HCT116 (cell line): ENCODE measurements at regions not wholly inside any gene's neighbourhood (a gene's known extent, or its start where the extent isn't known, plus 50 kb on each side); places are given as distances from the start of the nearest gene placed in this dataset.

Source experiments
- ATAC-seq: fragments of 200-7000 bp; cut with Tn5 transposase; 2 replicates; pipeline ENCODE4 v1.9.1; 2020; ENCODE audit warnings: mild to moderate bottlenecking, moderate library complexity
- BruUV-seq: library from RNA; stranded (reverse); fragments of 400-500 nt; replicated peaks from 2 replicates; lab custom pipeline; 2021; lab: Mats Ljungman, UMichigan
- CTCF ChIA-PET: fragments of 300-600 bp; sonication (Branson Sonifier 250); formaldehyde crosslinking; loops from one replicate; lab custom pipeline; 2021; ENCODE audit warnings: antibody characterized with exemption; lab: Charles Lee
- POLR2A ChIA-PET: fragments of 300-600, 350-600 bp; sonication (Branson Sonifier 250); formaldehyde crosslinking; loops from one replicate; lab custom pipeline; 2021; ENCODE audit warnings: antibody characterized with exemption; lab: Charles Lee
- RAD21 ChIA-PET, 2 experiments: fragments of 300-600 bp; sonication (Branson Sonifier 250); formaldehyde crosslinking; loops; one replicate each; lab custom pipeline; 2023; ENCODE audit warnings: low total read pairs in 2 of 2; ENCODE audit not compliant: uncharacterized antibody in 2 of 2, unreplicated experiment in 2 of 2, low non-redundant PET in 1 of 2; lab: Charles Lee
- DNase-seq: peaks from one replicate; pipeline ENCODE4 v3.0.0-alpha.2; 2010; ENCODE audit warnings: low read depth, low spot score
- H2AFZ ChIP-seq: fragments of 200-600 bp; shearing (Covaris generic), sonication (generic); 2 replicates; pipeline ENCODE4 v1.6.1; 2017; ENCODE audit warnings: low read depth, mixed run types, mixed read lengths, antibody characterized with exemption, low read length; ENCODE audit not compliant: poor library complexity, severe bottlenecking
- H3K27ac ChIP-seq: 2 replicates; pipeline ENCODE4 v1.5.1; 2012; ENCODE audit warnings: low read depth, low read length
- H3K27me3 ChIP-seq: fragments of 200-600 bp; sonication (generic); 2 replicates; pipeline ENCODE4 v1.6.1; 2016; ENCODE audit warnings: mixed run types, low read length, mixed read lengths; ENCODE audit not compliant: insufficient read depth
- H3K36me3 ChIP-seq, 2 experiments: fragments of 200-500 bp in 1 of 2; fragments of 200-600 bp in 1 of 2; sonication (Bioruptor generic) in 1 of 2; sonication (generic) in 1 of 2; 2 replicates each; pipeline versions ENCODE4 v1.5.1 to v1.6.1; 2014 to 2016; ENCODE audit warnings: low read length in 2 of 2, inconsistent platforms in 1 of 2, mixed read lengths in 1 of 2, mixed run types in 1 of 2; ENCODE audit not compliant: insufficient read depth in 2 of 2, control insufficient read depth in 1 of 2
- H3K4me1 ChIP-seq, 2 experiments: fragments of 200-600 bp in 1 of 2; sonication (generic) in 1 of 2; 2 replicates each; pipeline versions ENCODE4 v1.5.1 to v1.6.1; 2012 to 2017; ENCODE audit warnings: low read length in 2 of 2, inconsistent platforms in 1 of 2, mild to moderate bottlenecking in 1 of 2, mixed read lengths in 1 of 2, mixed run types in 1 of 2, moderate library complexity in 1 of 2; ENCODE audit not compliant: insufficient read depth in 2 of 2, control insufficient read depth in 1 of 2
- H3K4me2 ChIP-seq: fragments of 200-600 bp; sonication (generic); 2 replicates; pipeline ENCODE4 v1.6.1; 2017; ENCODE audit warnings: mixed run types, low read length, mixed read lengths
- H3K4me3 ChIP-seq, 2 experiments: fragments of 200-600 bp in 1 of 2; sonication (generic) in 1 of 2; replicated peaks in 1 of 2; 2 replicates each; pipeline ENCODE4 v1.5.1; 2011 to 2016; ENCODE audit warnings: low read length in 2 of 2, control low read depth in 1 of 2, low read depth in 1 of 2, mild to moderate bottlenecking in 1 of 2, mixed read lengths in 1 of 2, mixed run types in 1 of 2
- H3K79me2 ChIP-seq: fragments of 200-600 bp; sonication (generic); 2 replicates; pipeline ENCODE4 v1.6.1; 2017; ENCODE audit warnings: mild to moderate bottlenecking, mixed run types, low read length, moderate library complexity, mixed read lengths; ENCODE audit not compliant: insufficient read depth
- H3K9ac ChIP-seq: fragments of 200-600 bp; sonication (generic); 2 replicates; pipeline ENCODE4 v1.6.1; 2016; ENCODE audit warnings: low read length, mixed read lengths
- H3K9me2 ChIP-seq: fragments of 200-600 bp; sonication (generic), shearing (Covaris generic); 2 replicates; pipeline ENCODE4 v1.6.1; 2017; ENCODE audit warnings: mixed run types, mild to moderate bottlenecking, moderate library complexity; ENCODE audit not compliant: insufficient read depth
- H3K9me3 ChIP-seq, 2 experiments: fragments of 200-500 bp in 1 of 2; fragments of 200-600 bp in 1 of 2; sonication (Bioruptor generic) in 1 of 2; sonication (generic) in 1 of 2; 2 replicates each; pipeline ENCODE4 v1.6.1; 2014 to 2017; ENCODE audit warnings: low read length in 2 of 2, mixed read lengths in 2 of 2, inconsistent platforms in 1 of 2, low read depth in 1 of 2, mild to moderate bottlenecking in 1 of 2, mixed run types in 1 of 2, moderate library complexity in 1 of 2; ENCODE audit not compliant: control insufficient read depth in 1 of 2, insufficient read depth in 1 of 2
- H4K20me1 ChIP-seq: fragments of 200-600 bp; sonication (generic), shearing (Covaris generic); 2 replicates; pipeline ENCODE4 v1.6.1; 2017; ENCODE audit warnings: mixed run types, mild to moderate bottlenecking, moderate library complexity; ENCODE audit not compliant: insufficient read depth
- CBX3 ChIP-seq: IDR thresholded peaks from 2 replicates; pipeline ENCODE4 v1.6.1; 2012; ENCODE audit warnings: low read depth
- CEBPB ChIP-seq: IDR thresholded peaks from 2 replicates; pipeline ENCODE4 v1.6.1; 2012; ENCODE audit warnings: low read depth
- CTCF ChIP-seq, 3 experiments: fragments of 200-600 bp in 1 of 3; sonication (generic) in 1 of 3; IDR thresholded peaks in 2 of 3; conservative IDR thresholded peaks in 1 of 3; 2 replicates each; pipeline ENCODE4 v1.5.1; 2012 to 2017; ENCODE audit warnings: low read depth in 2 of 3, low read length in 2 of 3, antibody characterized with exemption in 1 of 3, borderline replicate concordance in 1 of 3, control low read depth in 1 of 3, mild to moderate bottlenecking in 1 of 3, mixed read lengths in 1 of 3, mixed run types in 1 of 3, moderate library complexity in 1 of 3; ENCODE audit not compliant: insufficient read depth in 1 of 3
- EGR1 ChIP-seq: IDR thresholded peaks from 2 replicates; pipeline ENCODE4 v1.6.1; 2012; ENCODE audit warnings: low read depth
- ELF1 ChIP-seq: IDR thresholded peaks from 2 replicates; pipeline ENCODE4 v1.6.1; 2012; ENCODE audit warnings: low read depth, borderline replicate concordance
- EZH2 ChIP-seq: fragments of 200-600 bp; sonication (generic); IDR thresholded peaks from 2 replicates; pipeline ENCODE4 v1.6.1; 2017; ENCODE audit warnings: antibody characterized with exemption, mixed run types
- EZH2phosphoT487 ChIP-seq: fragments of 200-600 bp; IDR thresholded peaks from 2 replicates; pipeline ENCODE4 v1.6.1; 2018; ENCODE audit warnings: antibody characterized with exemption, borderline replicate concordance
- JUND ChIP-seq: IDR thresholded peaks from 2 replicates; pipeline ENCODE4 v1.6.1; 2012
- MAX ChIP-seq: IDR thresholded peaks from 2 replicates; pipeline ENCODE4 v1.6.1; 2012
- POLR2A ChIP-seq: IDR thresholded peaks from 2 replicates; pipeline ENCODE4 v1.7.0; 2011; ENCODE audit warnings: borderline replicate concordance; ENCODE audit not compliant: insufficient read depth, insufficient read length; ENCODE audit errors: extremely low read depth
- SP1 ChIP-seq: IDR thresholded peaks from 2 replicates; pipeline ENCODE4 v1.6.1; 2012; ENCODE audit warnings: low read depth
- SRF ChIP-seq: IDR thresholded peaks from 2 replicates; pipeline ENCODE4 v1.6.1; 2012; ENCODE audit warnings: low read depth
- YY1 ChIP-seq: IDR thresholded peaks from 2 replicates; pipeline ENCODE4 v1.6.1; 2011; ENCODE audit warnings: low read length, low read depth, moderate library complexity, mild to moderate bottlenecking; ENCODE audit not compliant: insufficient replicate concordance; ENCODE audit errors: extremely low read depth
- ZNF274 ChIP-seq: fragments of 200-500 bp; sonication (Bioruptor generic); IDR thresholded peaks from 2 replicates; pipeline ENCODE4 v1.6.1; 2014; ENCODE audit warnings: mild to moderate bottlenecking, low read depth, low read length, inconsistent platforms
- intact Hi-C: fragments of 100-400 bp; cut with micrococcal nuclease; formaldehyde crosslinking; loops from 2 replicates; pipeline ENCODE4 v1.10.0; 2022
- TF ChIP-seq, protein P1 (sequence below): IDR thresholded peaks from 2 replicates; pipeline ENCODE4 v1.6.1; 2012
- TF ChIP-seq, protein P2 (sequence below): IDR thresholded peaks from 2 replicates; pipeline ENCODE4 v1.6.1; 2011; ENCODE audit warnings: mild to moderate bottlenecking, low read length, moderate library complexity; ENCODE audit not compliant: insufficient replicate concordance; ENCODE audit errors: extremely low read depth

DNA sequence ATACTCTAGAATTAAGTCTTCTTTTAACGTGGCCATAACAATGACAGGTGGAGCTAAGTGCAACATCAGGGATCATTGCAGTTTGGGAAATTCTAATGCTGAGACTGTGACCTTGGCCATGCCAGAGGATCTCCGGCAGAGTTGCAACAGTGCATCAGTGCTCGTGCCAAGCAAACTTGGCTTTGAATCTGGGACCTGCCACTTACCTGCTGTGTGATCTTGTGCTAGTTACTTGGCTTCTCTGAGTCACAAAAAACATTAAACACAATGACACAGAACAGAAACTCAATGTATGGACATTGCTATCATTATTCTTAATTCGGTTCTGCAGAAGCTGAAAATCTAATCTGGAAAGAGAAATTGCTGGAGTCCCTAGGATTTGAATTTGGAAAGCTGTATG lies 435.5 kb upstream of the CCL2 start:
- no peaks in the 10 kb centered on the region for H3K79me2 ChIP-seq
- TF ChIP-seq CBX3, result no peak
- no peak for TF ChIP-seq EZH2phosphoT487
- TF ChIP-seq ZNF274, result no peak
- TF ChIP-seq, protein P1, sequence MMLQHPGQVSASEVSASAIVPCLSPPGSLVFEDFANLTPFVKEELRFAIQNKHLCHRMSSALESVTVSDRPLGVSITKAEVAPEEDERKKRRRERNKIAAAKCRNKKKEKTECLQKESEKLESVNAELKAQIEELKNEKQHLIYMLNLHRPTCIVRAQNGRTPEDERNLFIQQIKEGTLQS, result no peak
- no peak for TF ChIP-seq MAX
- no peak for TF ChIP-seq EZH2
- no peak for TF ChIP-seq EGR1
- no peak overlapping the region for H3K27ac ChIP-seq
- no peaks in the 10 kb centered on the region for H4K20me1 ChIP-seq
- H3K9me2 ChIP-seq, result no peaks in the 10 kb centered on the region
- DNase-seq (no peak), ATAC-seq (no peak)
- H3K9me3 ChIP-seq, result peaks cover 0 to 3% of the 10 kb centered on the region in 2 experiments; a peak in 1 of 4 replicates
- H3K27me3 ChIP-seq, result no peaks in the 10 kb centered on the region
- intact Hi-C loops, result no loop called here
- no peak overlapping the region for H3K4me2 ChIP-seq
- BruUV-seq, result no TSS peak
- no peak overlapping the region for H2AFZ ChIP-seq
- H3K36me3 ChIP-seq, result no peaks in the 10 kb centered on the region
- RAD21 ChIA-PET, result no interaction called here
- no peaks in the 10 kb centered on the region for H3K4me1 ChIP-seq
- H3K9ac ChIP-seq, result no peak overlapping the region
- no peak overlapping the region for H3K4me3 ChIP-seq
- POLR2A ChIA-PET, result no interaction called here
- CTCF ChIA-PET, result no interaction called here

DNA sequence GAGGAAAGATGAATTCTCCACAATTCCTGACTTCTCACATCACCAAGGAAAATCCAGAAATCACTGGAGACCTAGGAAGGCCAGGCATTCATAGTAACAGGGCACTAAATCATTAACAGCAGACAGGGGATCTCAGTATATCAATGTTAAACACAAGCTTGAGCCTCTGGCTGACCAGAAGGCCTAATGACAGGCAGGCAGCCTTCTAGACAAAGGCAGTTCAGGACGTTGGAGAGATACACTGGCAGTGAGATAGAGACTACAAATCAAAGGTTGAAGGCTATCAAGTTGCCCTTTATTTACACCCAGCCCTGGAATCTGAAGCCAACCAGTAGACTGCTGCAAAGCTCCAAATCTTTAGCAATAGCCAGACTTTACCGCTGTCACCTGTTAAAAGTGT lies 422.8 kb upstream of the CCL2 start:
- H3K27me3 ChIP-seq, result no peaks in the 10 kb centered on the region
- peaks cover 0 to 9% of the 10 kb centered on the region in 2 experiments; a peak in 1 of 4 replicates for H3K9me3 ChIP-seq
- CTCF ChIA-PET, result no interaction called here
- intact Hi-C loops, result no loop called here
- H4K20me1 ChIP-seq, result no peaks in the 10 kb centered on the region
- H3K36me3 ChIP-seq, result no peaks in the 10 kb centered on the region
- no peak overlapping the region for H3K4me3 ChIP-seq
- DNase-seq (no peak), ATAC-seq (no peak)
- no peaks in the 10 kb centered on the region for H3K79me2 ChIP-seq
- RAD21 ChIA-PET, result no interaction called here
- BruUV-seq, result no TSS peak
- TF ChIP-seq, protein P2, sequence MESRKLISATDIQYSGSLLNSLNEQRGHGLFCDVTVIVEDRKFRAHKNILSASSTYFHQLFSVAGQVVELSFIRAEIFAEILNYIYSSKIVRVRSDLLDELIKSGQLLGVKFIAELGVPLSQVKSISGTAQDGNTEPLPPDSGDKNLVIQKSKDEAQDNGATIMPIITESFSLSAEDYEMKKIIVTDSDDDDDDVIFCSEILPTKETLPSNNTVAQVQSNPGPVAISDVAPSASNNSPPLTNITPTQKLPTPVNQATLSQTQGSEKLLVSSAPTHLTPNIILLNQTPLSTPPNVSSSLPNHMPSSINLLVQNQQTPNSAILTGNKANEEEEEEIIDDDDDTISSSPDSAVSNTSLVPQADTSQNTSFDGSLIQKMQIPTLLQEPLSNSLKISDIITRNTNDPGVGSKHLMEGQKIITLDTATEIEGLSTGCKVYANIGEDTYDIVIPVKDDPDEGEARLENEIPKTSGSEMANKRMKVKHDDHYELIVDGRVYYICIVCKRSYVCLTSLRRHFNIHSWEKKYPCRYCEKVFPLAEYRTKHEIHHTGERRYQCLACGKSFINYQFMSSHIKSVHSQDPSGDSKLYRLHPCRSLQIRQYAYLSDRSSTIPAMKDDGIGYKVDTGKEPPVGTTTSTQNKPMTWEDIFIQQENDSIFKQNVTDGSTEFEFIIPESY, result no peak
- TF ChIP-seq SRF (no peak), ZNF274 (no peak), EZH2 (no peak), EZH2phosphoT487 (no peak), EGR1 (no peak), YY1 (no peak), POLR2A (no peak), ELF1 (no peak), CTCF (IDR thresholded peaks at IDR 0.05 in 2 of 3, conservative IDR thresholded peaks at IDR 0.05 in 1 of 3; ENCODE audit: borderline replicate concordance in 1 of 3, insufficient read depth in 1 of 3, low read depth in 2 of 3, low read length in 2 of 3) (no peak), SP1 (no peak), JUND (no peak), CEBPB (no peak)
- TF ChIP-seq, protein P1, result no peak
- H3K9ac ChIP-seq, result no peak overlapping the region
- H3K4me1 ChIP-seq, result no peaks in the 10 kb centered on the region
- H3K9me2 ChIP-seq, result no peaks in the 10 kb centered on the region
- H3K27ac ChIP-seq, result no peak overlapping the region
- H3K4me2 ChIP-seq, result no peak overlapping the region
- H2AFZ ChIP-seq, result no peak overlapping the region
- POLR2A ChIA-PET, result no interaction called here
